NCI-H2171 treated with DMSO at 0.1 percent for 48 hours (cell line): ENCODE measurements at regions not wholly inside any gene's neighbourhood (a gene's known extent, or its start where the extent isn't known, plus 50 kb on each side); places are given as distances from the start of the nearest gene placed in this dataset.

Source experiments
- DNase-seq: peaks from one replicate; lab custom pipeline; 2025; lab: John Stamatoyannopoulos, UW

GRCh38 chr3:43894176-43895049 is 203.7 kb downstream of the ABHD5 start:
- DNase-seq, result no peak

GRCh38 chr3:43895573-43895972 is 204.8 kb downstream of the ABHD5 start:
- DNase-seq, result no peak

GRCh38 chr3:43902415-43902814 is 211.7 kb downstream of the ABHD5 start:
- no peak for DNase-seq

- DNase-seq, result no peak
Observed at GRCh38 chr3:43905157-43905556, 214.4 kb downstream of the ABHD5 start.

GRCh38 chr3:43906849-43907507 is 216.2 kb downstream of the ABHD5 start:
- DNase-seq, result no peak

GRCh38 chr3:43907508-43907858 is 216.7 kb downstream of the ABHD5 start:
- no peak for DNase-seq

- DNase-seq, result no peak
Observed at GRCh38 chr3:43908456-43908855, 217.7 kb downstream of the ABHD5 start.

- no peak for DNase-seq
Observed at GRCh38 chr3:43909149-43909548, 218.4 kb downstream of the ABHD5 start.

GRCh38 chr3:43910750-43911149 is 220.0 kb downstream of the ABHD5 start:
- DNase-seq, result no peak

- no peak for DNase-seq
Observed at GRCh38 chr3:43913036-43913948, 222.6 kb downstream of the ABHD5 start.

GRCh38 chr3:43914269-43914668 is 223.5 kb downstream of the ABHD5 start:
- no peak for DNase-seq

- no peak for DNase-seq
Observed at GRCh38 chr3:43915546-43915945, 224.8 kb downstream of the ABHD5 start.

GRCh38 chr3:43917361-43917760 is 226.6 kb downstream of the ABHD5 start:
- DNase-seq, result no peak

GRCh38 chr3:43919029-43919428 is 228.3 kb downstream of the ABHD5 start:
- no peak for DNase-seq

- DNase-seq, result no peak
Observed at GRCh38 chr3:43921056-43921648, 230.4 kb downstream of the ABHD5 start.

GRCh38 chr3:43922374-43922773 is 231.6 kb downstream of the ABHD5 start:
- no peak for DNase-seq

GRCh38 chr3:43923104-43923882 is 232.6 kb downstream of the ABHD5 start:
- DNase-seq, result peak; percentile 13

GRCh38 chr3:43926055-43926454 is 235.3 kb downstream of the ABHD5 start:
- no peak for DNase-seq

- DNase-seq, result no peak
Observed at GRCh38 chr3:43932921-43933320, 242.2 kb downstream of the ABHD5 start.

GRCh38 chr3:43948013-43948412 is 257.3 kb downstream of the ABHD5 start:
- no peak for DNase-seq

GRCh38 chr3:43949594-43949993 is 258.9 kb downstream of the ABHD5 start:
- no peak for DNase-seq
